HG02973 (cell line): ENCODE measurements at regions not wholly inside any gene's neighbourhood (a gene's known extent, or its start where the extent isn't known, plus 50 kb on each side); places are given as distances from the start of the nearest gene placed in this dataset.
A peak's percentile ranks its signal among the peaks of the same experiment; 100 is the strongest.
"Not testable (repeated sequence)": the region's sequence is repeated elsewhere in the genome, so short reads cannot be mapped to it uniquely, and the experiment has no call there.

ENCODE experiments used
- ATAC-seq: cut with Tn5 transposase; IDR thresholded peaks from one replicate; pipeline ENCODE4 v1.9.1; 2021; ENCODE audit warnings: moderate library complexity; ENCODE audit not compliant: unreplicated experiment

DNA sequence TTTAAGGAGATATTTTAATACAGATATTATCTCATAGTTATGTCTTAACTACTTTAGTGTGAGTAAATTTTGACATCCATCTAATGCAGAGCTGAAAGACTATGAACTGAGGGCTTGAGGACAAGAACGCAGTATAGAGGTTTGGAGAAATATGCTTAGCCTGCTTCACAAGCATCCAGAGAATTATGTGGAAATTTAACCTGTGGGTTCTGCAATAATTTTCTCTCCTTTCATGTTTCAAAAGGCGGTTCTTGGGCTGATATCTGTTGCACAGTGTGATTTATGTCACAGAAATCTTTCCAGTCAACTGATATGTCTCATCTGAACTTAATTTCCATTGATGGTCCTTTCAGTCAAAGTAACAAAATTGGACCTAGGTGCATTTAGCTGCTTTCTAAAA, 371.9 kb upstream of the VRK2 start:
- ATAC-seq, result no peak

DNA sequence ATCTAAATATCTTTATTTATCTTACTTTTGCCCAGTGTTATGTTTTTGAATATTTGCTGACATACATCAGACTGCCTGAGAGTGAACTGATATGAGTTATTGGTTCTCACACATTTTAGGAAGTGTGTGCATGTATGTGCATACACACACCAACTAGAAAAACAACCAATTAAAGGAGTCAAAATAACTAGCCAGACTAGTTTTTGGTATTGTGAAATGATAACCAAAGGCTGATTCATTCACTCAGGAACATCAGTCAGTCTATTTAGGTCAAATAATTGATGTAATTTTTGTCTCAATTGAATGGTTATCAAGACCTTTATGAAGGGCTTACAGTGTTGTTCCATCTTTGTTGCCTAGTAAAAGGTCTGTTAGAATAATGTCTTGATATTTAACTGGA, 369.3 kb upstream of the VRK2 start:
- no peak for ATAC-seq

DNA sequence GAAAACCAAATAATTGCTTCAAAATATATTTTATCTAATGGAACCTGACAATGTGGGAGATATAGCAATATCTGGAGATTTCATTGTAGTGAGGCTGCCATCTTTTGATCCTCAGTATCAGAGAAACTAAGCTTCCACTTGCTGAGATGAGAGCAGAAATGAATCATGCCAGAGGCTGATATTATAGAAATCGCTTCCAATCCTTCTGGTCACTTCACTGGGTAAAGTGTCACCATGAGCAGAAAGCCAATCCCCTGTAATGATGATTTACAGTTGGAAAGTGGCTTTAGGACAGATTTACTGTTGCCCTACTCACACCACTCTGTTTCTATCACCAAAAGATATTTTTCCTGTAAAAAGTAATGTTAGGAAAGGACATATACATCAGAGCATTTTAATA, 365.0 kb upstream of the VRK2 start:
- no peak for ATAC-seq

DNA sequence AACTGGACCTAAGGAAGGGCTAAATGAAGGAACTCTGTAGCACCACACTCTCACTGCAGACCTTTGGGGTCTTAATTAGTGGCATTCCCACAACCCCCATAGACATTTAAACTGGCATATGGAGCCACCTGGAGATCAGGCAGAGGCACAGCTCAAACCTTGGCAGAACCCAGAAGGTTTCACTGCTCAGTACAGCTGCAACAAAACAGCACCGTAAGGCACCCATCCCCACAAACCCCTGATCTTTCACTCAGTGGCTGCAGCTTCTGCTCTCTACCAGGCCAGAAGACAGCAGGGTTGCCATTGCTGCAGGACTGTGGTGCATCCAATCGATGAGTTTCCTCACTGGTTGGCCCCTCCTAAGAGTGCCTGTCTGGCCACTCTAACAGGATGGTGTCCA, 361.6 kb upstream of the VRK2 start:
- no peak for ATAC-seq

DNA sequence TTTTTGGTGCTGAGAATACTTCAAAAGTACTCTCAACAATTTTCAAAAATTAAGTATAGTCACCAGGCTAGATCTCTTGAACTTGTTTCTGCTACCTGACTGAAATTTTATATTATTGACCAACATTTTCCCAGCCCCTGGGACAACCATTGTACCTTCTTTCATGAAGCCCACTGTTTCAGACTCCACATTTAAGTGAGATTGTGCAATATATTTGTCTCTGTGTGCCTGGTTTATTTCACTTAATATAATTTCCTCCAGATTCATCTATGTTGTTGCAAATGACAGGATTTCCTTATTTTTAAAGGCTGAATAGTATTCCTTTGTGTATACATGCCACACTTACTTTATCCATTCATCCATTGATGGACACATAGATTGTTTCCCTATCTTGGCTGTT, 354.2 kb upstream of the VRK2 start:
- no peak for ATAC-seq

DNA sequence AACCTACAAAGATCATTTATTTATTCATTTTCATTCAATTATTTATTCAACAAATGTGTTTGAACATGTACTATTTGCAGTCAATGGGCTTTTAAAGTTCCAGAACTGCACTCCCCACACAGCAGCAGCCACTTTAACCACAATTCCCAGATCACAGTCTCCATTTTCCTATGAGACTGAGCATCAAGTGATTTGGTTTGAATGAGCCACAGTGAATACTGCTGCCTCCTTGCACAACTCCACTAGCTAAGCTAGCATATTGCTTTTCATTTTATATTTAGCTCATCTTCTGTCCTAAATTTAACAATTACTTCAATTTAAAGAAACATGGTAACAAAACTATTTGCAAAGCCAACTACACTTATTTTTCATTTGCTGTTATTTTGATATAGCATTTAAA, 353.4 kb upstream of the VRK2 start:
- no peak for ATAC-seq

DNA sequence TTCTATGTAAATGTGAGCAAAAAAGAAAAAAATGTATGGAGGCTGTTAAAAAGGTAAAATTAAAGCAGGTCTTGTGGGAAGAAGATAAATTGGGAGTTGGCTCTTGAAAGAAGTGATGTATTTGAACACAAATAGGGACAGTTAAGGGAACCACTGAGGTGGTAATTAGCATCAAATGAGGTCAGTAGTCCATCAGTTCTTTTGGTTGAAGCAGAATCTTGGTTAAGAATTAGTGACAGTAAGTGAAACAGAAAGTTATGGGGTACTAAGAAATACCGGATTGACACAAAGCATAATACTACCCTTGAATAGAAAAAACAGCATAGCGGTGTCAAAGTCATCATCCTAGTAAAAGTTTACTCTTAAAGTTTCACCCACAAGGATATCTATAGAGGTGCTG, 352.6 kb upstream of the VRK2 start:
- ATAC-seq, result no peak

DNA sequence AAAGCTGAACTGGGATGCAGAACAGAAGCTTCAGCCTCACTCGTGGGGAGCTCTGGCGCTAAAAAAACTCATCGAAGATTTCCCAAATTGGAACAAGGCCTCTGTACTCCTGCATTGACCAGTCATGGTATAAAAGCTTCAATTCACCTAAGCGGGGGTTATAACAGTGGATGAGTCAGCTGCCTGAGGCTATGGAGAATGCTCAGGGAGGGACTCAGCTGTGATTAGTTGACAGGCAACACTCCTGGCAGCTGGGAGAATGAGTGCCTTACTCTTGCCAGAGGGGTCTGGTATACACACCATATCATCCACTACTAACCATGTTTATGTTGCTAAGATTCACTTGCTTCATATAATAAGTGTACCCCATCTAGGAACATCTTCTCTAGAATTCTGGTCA, 350.6 kb upstream of the VRK2 start:
- ATAC-seq, result no peak

DNA sequence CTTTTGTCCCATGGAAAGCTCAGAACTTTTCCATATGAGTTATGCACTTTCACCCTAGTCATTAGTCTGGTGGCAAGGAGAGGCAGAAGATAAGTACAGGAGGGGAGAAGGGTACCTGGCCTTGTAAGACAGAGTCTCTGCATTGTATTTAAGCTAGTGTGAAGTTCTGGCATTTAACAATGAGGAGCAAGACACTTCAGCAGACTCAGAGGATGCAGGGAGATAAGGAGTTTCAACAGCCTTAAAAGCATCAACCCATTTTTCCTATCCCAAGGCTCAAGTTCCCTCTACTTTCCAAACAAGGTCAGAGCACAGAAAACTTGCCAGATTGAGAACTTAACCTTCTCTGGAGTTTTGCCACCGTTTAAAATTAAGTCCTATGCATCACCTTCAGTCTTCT, 348.2 kb upstream of the VRK2 start:
- no peak for ATAC-seq

DNA sequence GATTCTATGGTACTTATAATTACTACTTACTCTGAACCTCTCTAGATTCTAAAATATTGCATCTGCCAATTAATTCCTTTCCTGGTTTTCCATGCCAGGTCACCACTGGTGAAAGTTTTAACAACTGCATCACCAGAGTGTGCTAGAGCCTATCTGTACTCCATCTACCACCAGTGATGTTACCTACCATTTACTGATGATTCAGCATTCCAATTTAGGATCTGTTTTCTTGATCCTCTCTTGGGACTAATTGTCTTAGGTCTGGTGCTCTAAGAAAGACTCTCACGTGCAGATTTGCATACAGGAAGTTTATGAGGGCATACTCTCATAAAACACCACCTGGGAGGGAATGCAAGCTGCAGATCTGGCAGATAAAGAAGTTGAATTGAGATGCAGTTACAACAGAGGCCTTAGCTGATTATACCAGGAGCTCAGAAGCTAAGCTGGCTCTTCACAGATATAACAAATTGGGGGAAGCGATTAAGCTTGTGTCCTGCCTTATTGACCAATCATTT, 347.6 kb upstream of the VRK2 start:
- no peak for ATAC-seq

DNA sequence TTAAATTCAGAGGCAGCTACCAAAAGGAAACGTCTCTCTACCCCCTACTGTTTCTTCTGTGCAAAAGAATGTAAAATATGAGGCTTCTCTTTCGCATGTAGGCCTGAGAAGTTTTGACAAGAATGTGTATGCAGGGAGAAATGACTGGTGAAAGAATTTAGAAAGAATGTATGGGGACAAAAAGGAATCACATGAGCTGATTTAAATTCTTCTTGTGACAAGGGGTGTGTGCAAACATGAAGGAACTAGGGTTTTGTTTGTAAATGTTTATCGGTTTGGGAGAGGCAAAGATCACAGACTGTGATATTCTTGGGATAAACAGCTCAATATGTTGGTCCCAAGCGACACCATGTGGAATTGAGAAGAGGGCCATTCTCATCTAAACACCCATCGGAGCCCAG, 345.2 kb upstream of the VRK2 start:
- ATAC-seq, result no peak

DNA sequence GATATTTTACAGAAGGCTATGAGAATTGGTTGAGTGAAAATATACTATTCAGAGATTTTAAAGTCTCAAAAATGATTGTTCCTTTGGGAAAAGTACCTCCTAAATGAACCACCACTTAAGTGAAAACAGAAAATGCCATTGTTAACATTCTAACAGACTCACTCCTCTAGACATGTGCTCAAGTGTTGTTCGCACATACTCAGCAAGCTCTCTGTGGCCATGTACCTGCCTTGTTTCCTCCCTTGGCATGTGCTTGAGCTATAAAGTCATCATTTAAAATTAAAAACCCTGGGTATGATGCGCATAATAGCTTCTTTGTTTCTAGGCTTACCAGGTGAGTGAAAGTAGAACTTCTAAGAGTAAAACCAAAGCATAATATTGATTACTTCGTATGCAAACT, 343.2 kb upstream of the VRK2 start:
- ATAC-seq, result no peak

DNA sequence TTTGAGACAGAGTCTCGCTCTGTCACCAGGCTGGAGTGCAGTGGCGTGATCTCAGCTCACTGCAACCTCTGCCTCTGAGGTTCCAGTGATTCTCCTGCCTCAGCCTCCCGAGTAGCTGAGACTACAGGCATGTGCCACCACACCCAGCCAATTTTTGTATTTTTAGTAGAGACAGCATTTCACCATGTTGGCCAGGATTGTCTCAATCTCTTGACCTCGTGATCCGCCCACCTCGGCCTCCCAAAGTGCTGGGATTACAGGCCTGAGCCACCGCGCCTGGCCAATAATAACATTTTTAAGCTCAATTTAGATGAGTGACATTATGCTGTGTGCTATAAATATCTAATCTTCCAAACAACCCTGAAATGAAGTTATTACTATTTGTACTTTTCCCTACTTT, 338.8 kb upstream of the VRK2 start:
- ATAC-seq, result not testable (repeated sequence)

DNA sequence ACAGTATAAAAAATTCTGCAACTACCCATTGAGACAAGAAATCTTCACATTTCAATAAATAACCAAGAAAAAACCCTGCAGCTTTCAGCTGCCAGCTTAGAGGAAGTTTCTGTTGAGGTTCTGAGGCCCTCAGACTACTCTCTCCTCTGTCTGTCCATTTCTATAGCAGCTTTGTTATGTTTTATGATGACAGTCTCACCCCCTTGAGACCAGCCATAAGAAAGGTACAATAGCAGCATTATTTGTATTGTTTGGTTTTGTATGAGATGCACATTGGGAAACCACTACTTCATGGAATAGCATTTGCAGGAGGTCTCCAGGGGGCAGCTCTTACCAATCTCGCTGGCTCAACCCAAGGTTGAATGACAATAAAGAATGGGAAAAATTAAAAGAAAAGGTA, 334.6 kb upstream of the VRK2 start:
- ATAC-seq, result no peak

DNA sequence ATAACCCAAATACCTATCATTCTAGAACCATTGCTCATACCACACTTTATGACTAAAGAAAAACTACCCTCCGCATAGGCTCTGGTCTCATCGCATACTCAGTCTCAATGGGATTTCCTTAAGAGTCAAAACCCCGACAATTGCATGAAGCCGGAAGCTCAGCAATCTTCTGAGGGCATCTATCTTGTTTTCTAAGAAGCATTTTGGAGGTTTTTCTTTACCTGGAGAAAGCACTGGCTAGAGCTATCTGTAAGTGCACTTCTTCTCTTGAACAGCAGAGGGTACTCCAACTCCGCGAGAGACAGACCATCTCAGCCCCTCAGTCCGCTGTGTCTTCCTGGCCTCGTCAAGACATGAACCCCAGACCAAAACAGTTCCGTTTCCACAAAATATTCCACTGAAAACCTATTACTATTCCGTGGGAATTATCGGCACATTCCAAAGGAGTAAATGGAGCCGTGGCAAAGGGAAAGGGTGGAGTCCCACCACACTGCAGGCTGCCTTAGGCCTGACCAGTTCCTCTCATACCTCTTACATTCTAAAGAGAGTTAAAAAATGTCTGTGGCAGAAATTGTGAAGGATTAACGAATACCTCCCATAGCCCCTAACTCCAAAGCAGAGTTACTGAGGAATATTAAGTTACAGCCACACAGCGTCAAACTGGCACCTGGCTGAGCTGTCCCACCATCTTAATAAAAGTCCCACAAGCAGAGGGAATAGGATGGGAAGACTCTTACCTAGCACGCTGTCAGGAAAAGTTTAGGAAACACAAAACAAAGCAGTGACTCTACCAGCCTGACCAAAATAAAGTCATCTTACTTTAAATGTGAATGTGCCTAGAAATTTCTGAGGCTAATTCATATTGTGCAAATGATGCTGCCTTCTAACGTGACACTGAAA, 325.6 kb upstream of the VRK2 start:
- ATAC-seq, result peak; percentile 99

DNA sequence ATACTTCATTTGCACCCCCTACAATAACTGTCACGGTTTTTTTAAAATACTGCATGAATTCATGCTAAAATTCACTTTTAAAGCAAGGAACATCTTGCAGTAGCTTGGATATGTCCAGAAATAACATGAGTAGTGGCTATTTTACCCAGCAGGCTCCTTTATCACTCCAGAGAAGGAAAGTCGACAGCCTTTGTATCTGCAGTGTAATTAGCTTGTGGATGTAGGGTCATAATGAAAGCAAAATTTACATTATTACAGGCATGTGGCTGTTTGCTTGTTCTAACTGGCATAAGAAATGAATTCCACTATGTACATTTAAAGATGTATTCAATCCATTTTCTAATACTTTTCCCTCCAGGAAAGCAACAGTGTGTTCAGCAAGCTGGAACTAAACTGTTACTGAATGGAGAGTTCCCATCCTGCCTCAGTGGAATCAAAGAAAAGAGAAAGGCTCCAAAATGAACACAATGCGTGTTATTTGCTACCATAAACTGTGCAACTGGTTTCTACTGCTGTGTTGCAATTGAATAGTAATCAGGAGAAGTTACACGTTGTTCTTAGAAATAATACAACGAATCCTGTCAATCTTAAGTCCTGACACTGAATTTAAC, 321.2 kb upstream of the VRK2 start:
- ATAC-seq, result no peak

DNA sequence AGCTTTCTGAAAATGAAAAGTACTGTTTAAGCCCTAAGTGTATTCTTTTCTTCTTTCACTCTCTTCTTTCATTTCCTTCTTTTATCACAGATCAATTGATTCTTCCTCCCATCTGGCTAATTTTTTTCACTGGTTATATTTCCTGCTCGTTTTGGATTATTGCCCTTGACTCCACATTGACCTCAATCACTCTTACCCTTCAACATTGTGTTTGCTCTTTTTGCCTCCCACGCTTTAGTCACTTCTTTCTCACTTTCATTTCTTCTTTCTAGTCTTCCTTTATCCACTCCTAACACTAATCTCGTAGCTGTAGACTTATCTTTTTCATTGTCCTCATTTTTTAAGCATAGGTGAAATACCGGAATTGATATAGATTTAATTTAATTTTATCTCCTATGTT, 320.3 kb upstream of the VRK2 start:
- ATAC-seq, result peak; percentile 54

DNA sequence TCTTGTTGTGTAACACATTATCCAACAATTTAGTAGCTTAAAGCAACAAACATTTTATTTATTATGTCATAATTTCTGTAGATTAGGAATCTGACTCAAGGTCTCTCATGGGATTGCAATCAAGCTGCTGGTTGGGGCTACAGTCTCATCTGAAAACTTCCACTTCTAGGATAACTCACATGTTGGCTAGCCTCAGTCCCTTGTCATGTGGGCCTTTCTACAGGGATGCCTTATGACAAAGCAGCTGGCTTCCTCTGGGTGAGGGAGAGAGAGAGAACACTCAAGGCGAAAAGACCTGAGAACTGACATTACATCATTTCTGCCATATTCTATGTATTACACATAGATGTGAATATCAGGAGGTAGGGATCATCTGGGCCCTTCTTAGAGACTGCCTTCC, 317.9 kb upstream of the VRK2 start:
- no peak for ATAC-seq

DNA sequence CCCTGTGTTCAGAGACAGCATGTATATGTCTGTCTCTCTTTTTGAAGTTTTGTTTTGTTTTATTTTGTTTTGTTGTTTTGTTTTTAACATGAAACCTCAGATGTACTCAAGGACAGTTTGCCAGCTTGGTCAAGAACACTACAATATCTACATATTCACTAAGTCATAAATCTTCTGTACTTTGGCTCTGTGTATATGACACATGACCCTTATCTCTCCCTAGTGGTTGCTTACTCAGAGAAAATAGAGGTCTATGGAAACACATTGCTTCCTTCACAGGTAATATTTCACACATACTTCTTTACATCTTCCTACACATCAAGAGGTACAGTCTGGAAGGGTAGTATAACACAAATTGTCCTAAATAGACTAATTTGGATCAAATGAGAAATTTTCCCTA, 312.6 kb upstream of the VRK2 start:
- ATAC-seq, result no peak

DNA sequence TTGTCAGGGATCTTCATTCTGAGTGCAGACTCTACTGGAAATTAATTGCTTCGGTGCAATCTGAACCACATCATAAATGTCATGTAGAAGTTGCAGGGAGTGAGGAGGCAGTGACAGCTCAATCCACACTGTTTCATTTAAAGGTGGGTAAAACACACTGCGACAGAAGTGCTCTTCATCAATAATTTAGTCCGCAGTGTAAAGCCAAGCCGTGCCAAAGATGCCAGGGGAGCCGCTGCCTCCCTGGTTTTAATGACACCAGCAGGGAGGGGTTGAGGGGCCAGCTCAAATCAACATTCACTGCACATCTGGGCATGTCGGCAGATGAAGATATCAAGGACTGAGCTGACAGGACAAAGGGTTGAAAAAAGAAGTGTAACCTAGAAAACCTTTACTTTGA, 305.7 kb upstream of the VRK2 start:
- ATAC-seq, result no peak

DNA sequence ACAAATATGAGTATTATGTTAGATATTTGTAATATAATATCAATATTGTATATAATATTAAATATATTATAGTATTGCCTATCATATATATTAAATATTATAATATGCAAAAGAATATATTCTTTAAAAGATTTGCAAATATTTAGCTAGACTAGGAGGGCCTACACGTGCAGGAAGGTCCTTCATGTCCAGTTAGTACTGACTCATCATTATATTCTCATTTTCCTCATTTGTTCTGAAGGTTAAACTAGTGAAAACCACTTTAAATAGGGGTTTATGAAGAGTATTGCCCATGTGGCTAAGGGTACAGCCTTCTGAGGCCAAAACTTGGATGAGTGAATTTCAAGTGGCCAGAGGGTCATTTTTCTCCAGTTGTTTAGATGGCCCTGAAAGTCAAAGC, 293.0 kb upstream of the VRK2 start:
- ATAC-seq, result no peak

DNA sequence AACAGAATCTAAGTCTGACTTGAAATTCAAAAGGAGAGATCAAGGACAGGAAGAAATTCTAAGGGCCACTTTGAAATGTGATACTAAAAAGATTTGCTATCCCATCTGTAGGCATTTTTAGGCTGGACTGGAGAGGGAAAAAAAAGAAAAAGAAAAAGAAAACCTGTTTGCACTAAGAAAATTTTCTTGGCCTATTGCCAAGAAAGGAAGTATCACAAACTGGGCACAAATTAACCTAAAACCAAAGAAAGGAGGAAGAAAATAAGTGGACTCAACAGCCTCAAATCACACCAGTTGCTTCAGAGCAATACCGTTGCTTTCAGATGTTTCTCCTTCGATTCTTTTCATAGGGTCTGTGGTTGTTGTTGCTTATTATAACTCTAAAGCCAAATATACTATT, 287.9 kb upstream of the VRK2 start:
- peak; percentile 25 for ATAC-seq

DNA sequence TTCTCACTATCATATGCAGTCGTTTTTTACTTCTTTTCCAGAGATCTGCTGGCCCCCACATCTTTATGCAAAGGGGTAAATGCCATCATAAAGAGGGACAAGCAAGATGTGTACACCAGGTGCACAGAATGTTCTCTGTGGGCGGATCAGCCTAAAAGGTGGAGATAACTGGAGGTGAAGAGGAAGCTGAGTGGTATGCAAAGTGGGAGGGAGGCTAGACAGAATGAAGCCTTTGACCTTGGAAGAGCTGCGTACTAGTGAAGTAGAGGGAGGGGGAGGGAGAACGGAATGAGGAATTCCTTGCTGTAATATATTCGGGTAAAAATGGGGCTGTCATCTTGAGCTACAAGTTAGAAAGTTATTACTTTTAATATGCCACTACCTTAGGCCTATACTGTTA, 287.5 kb upstream of the VRK2 start:
- ATAC-seq, result peak; percentile 14
